NT2/D1 (cell line): ENCODE measurements at regions not wholly inside any gene's neighbourhood (a gene's known extent, or its start where the extent isn't known, plus 50 kb on each side); places are given as distances from the start of the nearest gene placed in this dataset.

Experiments
- YY1 ChIP-seq: IDR thresholded peaks from 2 replicates; pipeline ENCODE4 v1.6.1; 2011; ENCODE audit not compliant: insufficient read length, insufficient read depth
- ZNF274 ChIP-seq: IDR thresholded peaks from 2 replicates; pipeline ENCODE4 v1.6.1; 2011; ENCODE audit warnings: mild to moderate bottlenecking, low read depth, low read length

DNA sequence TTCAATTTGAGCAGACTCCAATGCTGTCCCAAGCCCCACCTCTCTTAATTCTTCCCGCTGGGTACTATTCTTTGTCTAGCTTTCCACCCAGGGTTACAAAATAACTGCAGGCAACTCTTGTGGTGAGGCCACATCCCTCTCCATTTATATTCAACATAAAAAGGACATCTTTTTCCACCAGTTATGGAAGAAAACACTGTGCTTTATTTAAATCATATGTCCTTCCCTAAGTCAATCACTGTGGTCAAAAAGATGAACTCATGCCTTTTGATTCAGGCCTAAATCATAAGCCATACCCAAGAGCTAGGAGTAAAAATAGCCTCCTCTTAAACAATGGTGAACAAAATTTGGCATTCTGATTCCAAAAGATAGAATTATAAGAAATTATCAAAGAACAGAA lies 386.0 kb downstream of the SEMA3D start:
- TF ChIP-seq YY1 (no peak), ZNF274 (no peak)
